ENCODE measurements at regions not wholly inside any gene's neighbourhood (a gene's known extent, or its start where the extent isn't known, plus 50 kb on each side); places are given as distances from the start of the nearest gene placed in this dataset.
A peak's percentile ranks its signal among the peaks of the same experiment; 100 is the strongest.

DNA sequence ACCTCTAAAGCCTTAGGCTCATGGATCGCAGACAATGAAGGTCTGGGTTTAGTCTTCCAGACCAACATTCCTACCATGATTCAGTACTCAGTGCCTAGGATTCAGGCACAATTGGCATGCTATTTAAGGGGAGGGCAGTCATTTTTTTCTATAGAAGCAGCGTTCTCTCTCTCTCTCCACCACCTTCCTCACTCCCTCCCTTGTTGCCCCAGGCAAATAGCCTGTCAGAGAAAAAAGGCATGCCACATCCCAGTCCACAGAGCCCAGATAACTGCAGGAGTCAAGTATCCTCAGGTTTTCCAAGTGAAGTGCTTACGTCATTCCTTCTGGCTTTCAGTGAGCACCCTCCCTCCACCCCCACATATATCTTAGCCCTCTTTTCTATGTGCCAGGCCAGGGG is 533.0 kb downstream of the BCOR start:
- no peak for DNase-seq

DNA sequence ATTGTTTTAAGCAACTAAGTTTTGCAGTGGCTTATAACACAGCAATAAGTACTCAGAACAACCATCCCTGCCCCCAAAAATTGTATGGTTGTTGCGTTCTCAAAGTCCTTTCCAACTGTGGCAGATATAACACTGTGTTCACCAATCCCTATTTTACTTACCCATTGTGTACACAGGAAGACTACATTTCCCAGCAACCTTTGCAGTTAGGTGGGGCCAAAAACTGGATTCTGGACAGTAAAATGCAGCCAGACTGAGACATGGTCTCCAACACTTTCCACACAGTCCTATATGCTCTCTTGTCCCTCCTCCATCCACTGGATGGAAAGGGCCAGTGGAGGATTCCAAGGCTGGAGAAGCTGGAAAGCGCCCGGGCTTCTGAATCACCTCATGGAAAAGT is 523.6 kb downstream of the BCOR start:
- no peak for DNase-seq

DNA sequence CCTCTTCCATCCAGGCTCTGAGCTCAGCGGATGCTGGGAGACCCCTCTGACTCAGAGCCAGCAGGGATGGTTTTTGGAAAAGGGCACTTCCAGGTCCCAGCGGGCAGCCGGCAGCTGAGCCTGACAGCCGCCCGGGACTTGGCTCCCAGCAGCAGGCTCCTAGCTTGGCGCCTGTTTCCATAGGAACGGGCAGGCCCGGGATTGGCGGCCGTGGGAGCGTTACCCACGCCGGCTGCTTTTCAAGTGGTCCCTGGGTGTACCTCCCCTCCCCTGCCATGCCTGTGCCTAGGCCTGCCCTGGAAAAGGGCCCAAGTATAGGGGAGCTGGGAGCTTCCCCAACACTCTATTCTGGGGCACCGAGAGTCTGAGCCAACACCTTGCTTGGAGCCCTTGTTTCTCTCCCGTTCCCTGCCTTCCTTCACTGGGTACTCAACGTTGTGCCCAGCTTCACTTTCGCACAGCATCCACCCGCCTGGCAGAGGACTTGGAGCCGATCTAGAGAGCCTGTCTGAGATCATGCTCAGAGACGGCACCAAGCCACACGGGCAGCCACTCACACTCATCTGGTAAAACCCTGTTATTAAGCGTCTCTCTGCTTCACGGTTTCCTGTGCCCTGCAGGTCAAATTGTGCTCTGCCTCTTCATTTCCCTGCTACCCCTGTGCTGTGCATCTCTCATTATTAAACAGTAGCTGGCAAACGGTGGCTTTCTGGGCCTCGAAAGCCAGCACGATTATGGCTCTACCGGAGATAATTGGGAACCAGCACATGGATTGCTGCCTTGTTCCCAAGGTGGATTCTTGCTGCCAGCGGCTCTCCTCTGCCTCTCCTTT is 521.5 kb downstream of the BCOR start:
- DNase-seq = no peak

DNA sequence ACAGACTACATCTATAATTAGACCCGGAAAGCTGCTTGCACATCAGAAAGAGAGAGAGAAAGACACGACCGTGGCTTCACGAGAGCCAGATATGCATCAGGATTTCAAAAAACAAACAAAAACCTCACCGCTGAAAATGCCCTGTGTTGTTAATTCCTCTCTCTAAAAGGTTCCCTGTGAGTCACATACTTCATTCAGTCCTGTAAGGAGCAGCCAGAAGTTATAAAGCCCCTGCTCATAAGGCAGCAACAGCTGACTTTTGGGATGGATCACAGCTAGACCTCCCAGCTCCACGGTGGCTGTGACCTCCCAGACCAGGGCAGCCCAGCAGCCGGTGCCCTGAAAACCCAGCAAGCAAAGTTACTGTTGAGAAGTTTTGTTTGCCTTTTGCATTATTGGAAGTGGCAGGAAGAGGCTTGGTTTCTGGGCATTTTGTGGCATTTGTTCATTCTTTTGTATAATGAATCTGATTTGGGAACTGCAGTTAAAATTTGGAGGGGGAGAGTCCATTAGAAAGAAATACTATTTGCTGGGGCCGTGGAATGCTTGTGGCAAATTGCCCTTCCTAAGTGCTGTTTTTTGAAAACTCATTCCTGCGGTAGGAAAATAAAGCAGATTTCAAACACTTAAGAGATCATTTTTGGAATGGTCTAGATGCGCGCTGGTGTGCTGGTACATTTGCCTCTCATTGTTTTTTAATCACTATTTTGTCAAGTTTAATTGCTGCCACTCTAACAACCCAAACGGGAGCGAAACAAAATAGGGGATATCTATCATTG is 520.4 kb downstream of the BCOR start:
- DNase-seq = no peak

DNA sequence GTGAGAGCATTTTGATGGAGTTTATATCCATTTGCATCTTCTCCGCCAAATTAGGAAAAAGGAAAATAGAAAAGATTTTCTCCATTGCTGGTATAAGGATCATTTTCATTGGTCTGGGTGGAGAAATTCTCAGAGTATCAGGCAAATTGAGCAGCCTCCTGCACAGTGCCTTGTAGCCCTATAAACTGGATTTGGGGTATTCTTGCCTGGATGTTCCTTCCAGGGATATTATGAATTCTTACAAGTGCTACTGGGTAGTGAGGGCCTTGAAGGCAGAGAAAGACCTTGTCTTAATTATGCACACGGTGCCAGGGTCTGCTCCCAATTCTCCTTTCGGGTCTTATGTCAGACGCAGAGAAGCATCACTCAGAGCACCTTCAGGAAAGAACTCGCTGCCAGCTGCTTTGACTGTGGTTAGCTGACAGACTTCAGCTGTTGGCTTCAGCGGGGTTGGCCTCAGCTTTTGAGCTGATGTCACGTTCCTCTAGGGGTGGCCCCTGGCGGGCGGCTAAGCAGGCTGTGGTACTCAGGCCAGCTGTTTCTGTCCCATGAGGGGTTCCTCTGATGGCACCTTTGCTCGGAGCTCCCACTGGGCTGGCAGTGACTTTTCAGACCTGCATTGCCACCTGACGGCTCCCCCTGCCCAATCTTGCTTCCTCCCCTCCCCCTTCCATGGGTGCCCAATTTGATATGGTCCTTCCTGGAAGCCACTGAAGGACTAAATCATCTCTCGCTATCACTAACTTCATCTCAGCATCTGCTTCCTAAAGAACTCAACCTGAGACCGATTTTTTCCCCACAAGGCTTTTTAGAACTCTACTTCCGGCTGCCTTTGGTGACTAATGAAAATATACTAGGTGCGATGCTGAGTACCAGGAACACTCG is 519.5 kb downstream of the BCOR start:
- peak in 1 of 4 experiments; percentile 5 for DNase-seq

DNA sequence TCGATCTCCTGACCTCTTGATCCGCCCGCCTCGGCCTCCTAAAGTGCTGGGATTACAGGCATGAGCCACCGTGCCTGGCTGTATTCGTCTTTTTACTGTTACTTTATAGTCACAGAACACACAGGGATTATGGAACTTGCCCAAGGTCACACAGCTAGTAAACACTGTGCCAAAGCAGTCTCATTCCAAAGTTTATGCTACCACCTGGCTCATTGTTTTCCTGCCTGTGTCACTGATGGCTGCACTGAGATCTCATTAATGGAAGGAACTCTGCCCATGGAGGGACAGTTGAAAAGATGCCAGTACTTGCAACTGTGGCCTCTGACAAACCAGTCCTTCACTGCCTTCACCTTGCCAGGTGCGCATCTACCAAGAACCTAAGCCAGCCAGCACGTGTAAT is 517.7 kb downstream of the BCOR start:
- DNase-seq = no peak

DNA sequence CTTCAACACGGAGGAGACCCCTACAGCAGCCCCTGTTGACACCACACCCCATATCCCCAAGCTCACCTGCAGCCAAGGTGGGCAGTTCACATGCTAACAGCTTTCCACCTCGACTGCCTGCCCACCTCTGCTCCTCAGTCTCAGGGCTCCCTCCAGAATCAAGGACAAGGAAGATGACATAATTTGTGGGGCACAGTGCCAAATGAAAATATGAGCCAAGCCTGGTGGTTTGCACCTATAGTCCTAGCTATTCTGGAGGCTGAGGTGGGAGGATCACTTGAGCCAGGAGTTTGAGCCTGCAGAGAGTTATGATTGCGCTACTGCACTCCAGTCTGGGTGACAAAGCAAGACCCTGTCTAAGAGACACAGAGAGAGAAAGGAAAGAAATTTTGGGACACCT is 516.3 kb downstream of the BCOR start:
- DNase-seq = no peak

DNA sequence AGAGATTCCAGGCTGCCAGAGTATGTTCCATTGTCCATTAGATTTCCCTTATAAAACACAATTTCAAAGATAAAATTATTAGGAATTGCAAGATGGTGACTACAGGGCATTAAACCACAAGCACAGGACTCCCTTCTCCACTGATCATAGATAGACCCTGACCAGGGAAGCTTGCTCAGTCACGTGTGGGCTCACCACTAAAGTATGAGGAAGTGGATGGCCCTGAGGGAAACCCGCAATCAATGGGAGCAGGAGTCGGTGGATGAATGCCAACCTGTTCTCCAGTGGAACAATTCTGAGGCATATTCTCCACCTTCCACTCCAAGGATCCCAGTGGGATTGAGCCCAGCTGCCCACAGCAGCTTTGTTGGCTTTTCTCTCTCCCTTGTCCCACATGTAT is 515.7 kb downstream of the BCOR start:
- peak; percentile 6 to 48 (median 28) for DNase-seq

DNA sequence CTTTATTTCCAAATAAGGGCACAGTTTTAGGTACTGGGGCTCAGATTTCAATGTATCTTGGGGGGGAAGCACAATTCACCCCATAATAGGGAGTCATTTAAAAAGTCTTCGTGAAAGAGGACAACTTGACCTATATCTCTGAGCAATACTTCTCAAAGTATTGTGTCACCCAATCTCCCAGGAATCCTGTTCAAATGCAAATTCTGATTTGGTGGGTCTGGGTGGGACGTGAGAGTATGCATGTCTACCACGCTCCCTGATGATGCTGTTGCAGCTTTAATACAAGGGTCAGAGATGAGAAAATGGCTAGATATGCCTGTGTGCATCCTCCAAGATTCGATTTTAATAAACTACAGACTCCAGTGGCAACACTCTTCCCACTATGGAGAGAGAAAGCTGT is 514.8 kb downstream of the BCOR start:
- no peak for DNase-seq

DNA sequence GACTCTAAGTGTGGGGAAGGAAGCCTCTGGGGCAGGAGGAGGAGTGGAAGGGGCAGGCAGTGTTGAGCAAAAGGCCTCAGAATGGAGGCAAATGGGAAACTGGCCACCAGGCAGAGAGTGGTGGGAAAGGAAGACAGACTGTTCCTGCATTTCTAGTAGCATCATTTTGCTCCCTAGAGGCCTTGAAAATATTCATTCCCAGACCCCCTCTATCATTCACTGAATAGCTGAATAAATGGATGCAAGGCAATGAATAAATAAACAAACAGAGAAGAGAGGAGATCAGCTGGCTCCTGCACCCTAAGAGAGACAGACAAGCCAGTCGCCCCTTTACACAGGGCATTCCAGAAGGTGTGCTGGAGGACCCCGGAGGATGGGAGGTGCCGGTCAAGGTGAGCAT is 511.9 kb downstream of the BCOR start:
- DNase-seq = no peak

DNA sequence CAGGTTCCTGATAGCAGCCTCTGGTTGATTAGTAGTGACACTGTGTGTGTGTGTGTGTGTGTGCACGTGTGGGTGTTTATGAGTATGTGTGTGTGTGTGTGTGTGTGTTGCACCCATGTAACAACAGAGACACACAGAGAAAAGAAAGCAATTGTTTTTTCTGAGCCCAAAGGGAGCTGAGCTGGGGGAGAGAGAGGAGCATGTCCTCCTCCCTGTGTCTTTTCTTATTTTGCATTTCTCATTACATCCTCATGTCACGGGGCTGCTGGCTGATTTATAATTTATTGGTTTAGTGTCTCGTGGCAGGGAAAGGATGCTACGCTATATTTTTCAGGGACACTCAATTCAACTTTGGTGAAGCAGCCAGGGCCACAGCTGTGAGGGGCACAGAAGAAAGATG is 511.4 kb downstream of the BCOR start:
- no peak for DNase-seq

DNA sequence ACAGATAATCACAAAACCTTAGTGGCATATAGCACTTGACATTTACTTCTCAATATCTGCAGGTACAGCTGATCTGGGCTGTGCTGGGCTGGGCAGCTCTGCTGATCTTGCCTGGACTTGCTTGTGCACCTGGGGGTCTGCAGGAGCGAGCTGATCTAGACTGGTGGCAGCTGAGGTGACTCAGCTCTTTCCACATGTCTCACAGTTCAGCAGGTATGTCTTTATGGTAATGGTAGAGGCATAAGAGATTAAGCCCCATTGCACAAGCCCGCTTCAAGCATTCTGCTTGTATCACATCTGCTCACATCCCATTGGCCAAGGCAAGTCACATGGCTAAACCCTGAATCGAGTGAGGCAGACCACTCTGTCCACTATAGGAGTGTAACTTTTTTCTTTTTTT is 506.7 kb downstream of the BCOR start:
- DNase-seq = no peak

DNA sequence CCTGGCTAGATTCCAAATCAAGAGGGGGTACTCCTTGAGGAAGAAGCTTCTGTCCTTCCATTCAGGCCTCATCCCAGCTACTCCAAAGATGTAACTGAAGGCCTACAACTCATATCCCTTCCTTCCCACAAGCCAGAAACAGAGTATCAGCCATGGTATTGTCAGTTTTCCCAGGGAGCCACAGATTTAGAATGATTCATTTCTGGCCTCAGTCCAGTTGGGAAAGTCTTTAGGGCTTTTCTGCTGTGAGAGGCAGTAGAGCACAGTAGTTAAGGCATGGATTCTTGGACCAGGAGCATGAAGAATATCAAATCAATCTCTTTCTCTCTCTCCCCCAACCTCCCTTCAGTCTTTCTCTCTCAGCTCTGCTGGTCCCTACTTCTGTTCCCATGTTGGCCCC is 505.0 kb downstream of the BCOR start:
- no peak for DNase-seq

DNA sequence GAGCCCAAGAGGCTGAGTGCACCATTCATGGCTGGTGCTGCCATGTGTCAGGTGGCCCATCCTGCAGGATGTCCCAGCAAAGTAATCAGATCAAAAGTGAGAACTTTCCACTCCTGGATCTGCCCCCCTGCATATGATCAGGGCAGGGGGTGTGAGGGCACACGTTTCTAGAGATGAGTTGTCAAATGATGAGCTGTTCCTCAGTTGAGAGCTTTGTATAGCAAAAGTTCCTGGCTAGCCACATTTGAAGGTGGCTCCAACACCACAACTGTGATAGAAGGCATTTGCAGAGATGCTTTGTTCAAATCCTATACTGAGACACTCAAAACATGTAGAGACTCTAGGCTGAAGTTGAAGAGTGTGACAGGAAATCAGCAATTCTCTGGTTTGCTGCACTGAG is 501.8 kb downstream of the BCOR start:
- DNase-seq = no peak

DNA sequence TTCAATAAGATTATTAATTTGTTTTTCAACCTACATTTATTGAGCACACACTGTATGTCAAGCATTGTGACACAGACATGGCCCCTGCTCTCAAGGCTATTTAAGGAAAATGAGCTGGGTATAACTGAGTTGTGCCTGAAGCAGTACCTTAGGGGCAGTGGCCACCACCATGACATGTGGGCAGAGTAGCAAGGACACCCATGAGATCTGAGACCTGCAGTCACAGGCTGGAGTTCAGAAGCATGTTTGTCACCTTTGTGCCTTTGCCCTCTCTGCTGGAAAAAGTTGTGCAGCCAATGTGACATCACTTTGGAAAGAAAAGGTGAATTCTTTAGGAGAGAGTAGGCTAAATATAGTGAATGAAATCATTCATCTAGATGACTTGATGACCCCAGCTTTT is 501.3 kb downstream of the BCOR start:
- DNase-seq = no peak

DNA sequence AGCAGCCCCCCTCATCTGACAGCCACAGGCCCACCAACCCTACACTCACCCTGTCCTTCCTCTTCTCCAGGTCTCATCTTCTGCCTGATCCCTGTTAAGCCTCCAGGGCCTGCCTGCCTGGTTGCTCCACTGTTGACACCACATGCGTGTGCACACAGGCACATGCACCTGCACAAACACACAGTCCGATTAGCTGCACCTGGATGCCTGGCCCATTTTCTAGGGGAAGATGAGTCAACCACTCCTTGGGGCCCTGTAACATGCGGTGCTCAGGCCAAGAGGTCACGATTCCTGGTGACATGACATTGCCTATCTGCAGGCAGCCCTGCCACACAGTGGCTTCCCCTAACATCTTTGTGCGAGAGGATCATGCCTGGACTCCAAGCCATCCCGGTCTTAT is 498.4 kb downstream of the BCOR start:
- DNase-seq = no peak

DNA sequence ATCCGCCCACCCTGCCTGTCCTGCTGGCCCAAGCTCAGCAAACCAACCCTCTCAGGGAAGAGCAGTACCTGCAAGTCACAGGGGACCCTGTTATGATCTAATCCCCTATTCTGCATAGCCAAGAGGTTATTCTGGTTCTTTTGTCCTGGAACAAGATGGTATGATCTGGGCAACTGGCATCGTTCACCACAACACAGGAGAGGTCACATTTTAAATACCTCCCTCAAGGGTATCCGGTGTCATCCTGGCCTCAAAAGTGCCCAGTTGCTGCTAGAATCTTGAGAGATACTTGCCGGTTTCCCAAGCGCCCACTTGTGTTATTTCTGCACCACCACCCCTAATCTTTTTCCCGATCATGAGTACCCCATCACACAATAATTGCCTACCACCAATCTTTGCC is 497.5 kb downstream of the BCOR start:
- DNase-seq = no peak

DNA sequence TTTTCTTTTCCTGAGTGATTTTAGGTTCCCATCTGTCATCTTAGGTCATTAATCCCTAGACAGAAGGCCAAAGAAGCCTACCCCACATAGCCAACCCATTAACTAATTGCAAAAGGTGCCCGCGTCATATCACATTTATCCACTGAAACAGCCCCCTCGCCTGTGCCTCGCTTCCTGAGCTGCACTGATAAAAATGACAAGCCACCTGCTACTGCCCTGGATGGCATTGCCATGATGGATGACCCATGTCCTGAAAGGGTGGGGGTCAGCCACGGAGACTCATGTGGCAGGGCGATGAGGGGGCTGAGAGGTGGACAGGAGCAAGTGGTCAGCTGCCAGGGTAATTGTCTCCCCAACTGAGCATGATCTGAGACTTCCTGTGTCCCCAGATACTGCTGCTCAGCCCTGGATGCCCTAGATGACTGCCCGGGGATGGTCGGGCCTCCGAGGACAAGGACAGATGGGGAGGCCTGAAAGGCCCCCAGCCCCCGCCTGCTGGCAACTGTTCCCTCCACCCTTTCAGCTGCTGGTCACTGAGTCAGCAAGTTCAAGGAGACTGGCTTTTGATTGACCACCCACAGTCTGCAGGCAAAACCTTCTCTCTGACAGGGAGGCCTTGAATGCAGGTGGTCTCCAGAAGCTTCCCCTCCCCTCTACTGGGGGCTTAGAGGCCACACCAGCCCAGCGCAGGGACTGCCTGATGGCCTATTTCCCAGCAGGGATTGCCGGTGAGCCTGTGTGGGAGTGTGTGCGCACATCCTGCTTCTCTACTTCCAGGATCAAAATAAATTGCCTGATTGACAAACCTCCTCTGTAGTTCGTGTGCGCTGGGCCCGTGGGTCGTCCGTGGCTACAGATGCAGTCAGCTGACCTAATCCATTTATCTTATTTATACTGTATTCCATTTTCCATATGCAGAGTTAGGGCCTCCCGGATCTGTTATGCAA is 496.3 kb downstream of the BCOR start:
- DNase-seq = no peak

DNA sequence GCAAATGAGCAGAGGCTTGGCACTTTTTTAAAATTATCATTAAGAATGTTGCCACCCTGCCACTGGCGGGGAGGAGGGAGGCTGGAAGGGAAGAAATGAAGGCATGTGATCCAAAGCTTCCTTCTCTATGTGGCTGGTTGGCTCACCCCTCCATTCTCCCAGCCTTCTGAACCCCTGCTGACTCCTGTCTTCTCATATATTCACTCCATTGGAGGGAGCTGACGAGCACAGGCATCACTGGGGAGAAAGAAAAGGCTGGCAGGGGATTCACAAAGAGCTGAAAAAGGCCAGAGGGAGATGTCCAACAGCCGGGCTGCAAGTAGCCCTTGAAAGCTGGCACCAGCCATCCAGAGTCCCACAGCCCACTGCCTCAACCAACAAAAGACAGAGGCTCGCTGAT is 495.6 kb downstream of the BCOR start:
- DNase-seq = no peak

DNA sequence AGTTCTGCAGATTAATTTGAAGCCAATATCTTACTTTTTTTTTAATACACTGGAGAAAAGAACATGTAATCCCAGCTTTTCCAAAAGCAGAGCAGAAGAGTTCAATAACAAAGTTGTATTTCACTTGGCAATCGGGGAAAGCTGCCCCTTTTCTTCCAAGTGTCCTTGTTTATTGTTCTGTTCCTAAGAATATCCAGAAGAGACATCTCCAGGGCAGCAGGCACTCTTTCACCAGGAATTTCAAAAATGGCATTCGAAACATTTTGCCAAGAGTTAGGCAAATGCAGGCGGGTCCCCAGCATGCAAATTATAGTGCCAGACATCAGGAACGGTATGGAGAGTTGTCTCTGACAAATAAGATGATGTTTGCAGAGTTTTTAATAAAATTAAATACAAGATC is 494.5 kb downstream of the BCOR start:
- no peak for DNase-seq

DNA sequence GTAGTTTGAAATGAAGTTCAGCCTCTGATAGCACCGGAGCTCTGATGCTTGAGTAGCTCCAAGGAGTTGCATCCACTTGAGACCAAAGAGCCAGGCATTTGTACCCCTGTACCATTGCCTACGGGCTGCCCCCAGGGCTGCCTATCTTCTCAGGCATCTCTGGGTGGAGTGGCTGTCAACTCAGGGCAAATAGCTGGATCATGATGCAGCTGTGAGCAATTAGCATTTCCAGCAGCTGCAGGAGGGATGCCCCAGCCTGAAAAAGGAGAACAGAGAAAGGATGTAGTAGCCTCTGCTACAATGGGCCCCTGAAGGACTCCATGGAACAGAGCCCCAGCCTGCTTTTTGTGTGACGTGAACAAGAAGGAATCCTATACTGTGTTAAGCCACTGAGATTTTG is 492.6 kb downstream of the BCOR start:
- no peak for DNase-seq

DNA sequence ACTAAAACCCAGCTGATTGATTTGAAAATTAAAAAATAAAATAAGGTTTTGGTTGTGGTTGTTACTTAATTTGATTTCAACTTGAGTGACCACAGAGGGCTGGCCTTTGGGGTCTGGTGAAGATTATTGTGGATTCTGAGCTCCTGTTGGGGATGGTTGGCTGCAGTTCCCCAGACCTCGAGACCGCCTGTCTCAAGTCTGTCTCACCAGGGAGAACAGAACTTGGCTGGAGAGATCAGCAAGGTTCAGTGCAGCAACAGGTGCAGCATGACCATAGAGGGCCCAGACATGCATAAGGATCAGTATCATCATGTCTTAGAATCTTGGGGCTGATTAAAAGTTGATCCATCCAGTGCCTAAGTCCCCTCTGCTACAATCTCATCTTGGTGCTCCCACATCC is 491.9 kb downstream of the BCOR start:
- no peak for DNase-seq

All from suppressor macrophage (primary cell).